Endothelial cell of hepatic sinusoid (primary cell): ENCODE measurements at regions not wholly inside any gene's neighbourhood (a gene's known extent, or its start where the extent isn't known, plus 50 kb on each side); places are given as distances from the start of the nearest gene placed in this dataset.
"Not testable (repeated sequence)": the region's sequence is repeated elsewhere in the genome, so short reads cannot be mapped to it uniquely, and the experiment has no call there.

Experiments used
- in situ Hi-C: cut with HindIII; loops from 2 replicates; pipeline ENCODE4 v1.10.0; 2017; ENCODE audit warnings: low sequenced_read_pairs

- in situ Hi-C loops, result no loop called here
These were observed 268.2 kb upstream of the DAAM1 start for GRCh38 chr14:58920230-58920629.

GRCh38 chr14:58922201-58922940, 266.1 kb upstream of the DAAM1 start:
- in situ Hi-C loops, result not testable (repeated sequence)

GRCh38 chr14:58923751-58924405, 264.6 kb upstream of the DAAM1 start:
- in situ Hi-C loops, result no loop called here

GRCh38 chr14:58941629-58942028, 246.8 kb upstream of the DAAM1 start:
- in situ Hi-C loops, result no loop called here

- in situ Hi-C loops, result no loop called here
These were observed 246.0 kb upstream of the DAAM1 start for GRCh38 chr14:58942516-58942915.

- in situ Hi-C loops, result no loop called here
These were observed 244.0 kb upstream of the DAAM1 start for GRCh38 chr14:58944343-58944967.

- in situ Hi-C loops, result no loop called here
These were observed 243.5 kb upstream of the DAAM1 start for GRCh38 chr14:58944968-58945356.

- in situ Hi-C loops, result no loop called here
These were observed 242.0 kb upstream of the DAAM1 start for GRCh38 chr14:58946431-58946830.

- in situ Hi-C loops, result no loop called here
These were observed 241.3 kb upstream of the DAAM1 start for GRCh38 chr14:58947156-58947555.

GRCh38 chr14:58947814-58948445, 240.5 kb upstream of the DAAM1 start:
- in situ Hi-C loops, result no loop called here

GRCh38 chr14:58950555-58950954, 237.9 kb upstream of the DAAM1 start:
- in situ Hi-C loops, result no loop called here

- in situ Hi-C loops, result no loop called here
These were observed 237.3 kb upstream of the DAAM1 start for GRCh38 chr14:58951143-58951542.

GRCh38 chr14:58954052-58954451, 234.4 kb upstream of the DAAM1 start:
- in situ Hi-C loops, result no loop called here

GRCh38 chr14:58954901-58955861, 233.3 kb upstream of the DAAM1 start:
- in situ Hi-C loops, result no loop called here

GRCh38 chr14:58961045-58961731, 227.3 kb upstream of the DAAM1 start:
- in situ Hi-C loops, result no loop called here

GRCh38 chr14:58963873-58964597, 224.4 kb upstream of the DAAM1 start:
- in situ Hi-C loops, result no loop called here

- in situ Hi-C loops, result no loop called here
These were observed 223.9 kb upstream of the DAAM1 start for GRCh38 chr14:58964598-58964928.

GRCh38 chr14:58965601-58966000, 222.9 kb upstream of the DAAM1 start:
- in situ Hi-C loops, result no loop called here

- in situ Hi-C loops, result no loop called here
These were observed 221.5 kb upstream of the DAAM1 start for GRCh38 chr14:58966997-58967396.
